SK-N-SH (cell line): ENCODE measurements at regions not wholly inside any gene's neighbourhood (a gene's known extent, or its start where the extent isn't known, plus 50 kb on each side); places are given as distances from the start of the nearest gene placed in this dataset.

Experiments used
- CTCF ChIA-PET: fragments of 300-600, 350-600 bp; formaldehyde crosslinking; extraction: SDS; loops from one replicate; lab custom pipeline; 2021; lab: Yijun Ruan, JAX
- POLR2A ChIA-PET: fragments of 350-600 bp; sonication (Branson Sonifier 250); formaldehyde crosslinking; extraction: SDS; loops from one replicate; lab custom pipeline; 2020; ENCODE audit warnings: antibody characterized with exemption, inconsistent platforms; lab: Yijun Ruan, JAX
- DNase-seq: peaks from one replicate; pipeline ENCODE4 v3.0.0; 2012
- H2AFZ ChIP-seq: fragments of 200-600 bp; sonication (generic); 2 replicates; pipeline ENCODE4 v1.8.1; 2016; ENCODE audit warnings: antibody characterized with exemption, mild to moderate bottlenecking, low read depth
- H3F3A ChIP-seq: fragments of 200-600 bp; sonication (generic); replicated peaks from 2 replicates; pipeline ENCODE3; 2016; ENCODE audit warnings: antibody characterized with exemption, mild to moderate bottlenecking; ENCODE audit not compliant: insufficient read depth
- H3K27ac ChIP-seq, 2 experiments: fragments of 200-500 bp in 1 of 2; fragments of 200-600 bp in 1 of 2; sonication (Bioruptor generic) in 1 of 2; sonication (generic), shearing (Covaris generic) in 1 of 2; 2 replicates each; pipeline versions ENCODE4 v1.5.1 to v1.6.1; 2014 to 2016; ENCODE audit warnings: low read depth in 2 of 2, inconsistent platforms in 1 of 2, low read length in 1 of 2, mild to moderate bottlenecking in 1 of 2, mixed read lengths in 1 of 2
- H3K27me3 ChIP-seq: fragments of 200-600 bp; sonication (generic), shearing (Covaris generic); 2 replicates; pipeline ENCODE4 v1.6.1; 2016; ENCODE audit warnings: mixed run types; ENCODE audit not compliant: insufficient read depth
- H3K36me3 ChIP-seq, 2 experiments: fragments of 200-500 bp in 1 of 2; fragments of 200-600 bp in 1 of 2; sonication (Bioruptor generic) in 1 of 2; sonication (generic) in 1 of 2; replicated peaks in 1 of 2; 2 replicates each; pipeline versions ENCODE3 to v1.5.1; 2014 to 2016; ENCODE audit warnings: low read length in 1 of 2, mild to moderate bottlenecking in 1 of 2; ENCODE audit not compliant: insufficient read depth in 2 of 2, control insufficient read depth in 1 of 2
- H3K4me1 ChIP-seq, 2 experiments: fragments of 200-500 bp in 1 of 2; fragments of 200-600 bp in 1 of 2; sonication (Bioruptor generic) in 1 of 2; sonication (generic), shearing (Covaris generic) in 1 of 2; 2 replicates each; pipeline versions ENCODE4 v1.5.1 to v1.6.1; 2014 to 2016; ENCODE audit warnings: low read depth in 1 of 2, low read length in 1 of 2, mixed run types in 1 of 2; ENCODE audit not compliant: insufficient read depth in 2 of 2, control insufficient read depth in 1 of 2
- H3K4me2 ChIP-seq: fragments of 200-600 bp; sonication (generic), shearing (Covaris generic); 2 replicates; pipeline ENCODE4 v1.6.1; 2017; ENCODE audit warnings: mixed run types
- H3K4me3 ChIP-seq, 2 experiments: fragments of 200-500 bp in 1 of 2; fragments of 200-600 bp in 1 of 2; sonication (Bioruptor generic) in 1 of 2; sonication (generic), shearing (Covaris generic) in 1 of 2; 2 replicates each; pipeline versions ENCODE4 v1.5.1 to v1.8.1; 2014 to 2016; ENCODE audit warnings: low read depth in 2 of 2, inconsistent platforms in 1 of 2, low read length in 1 of 2, mild to moderate bottlenecking in 1 of 2, mixed read lengths in 1 of 2, moderate library complexity in 1 of 2
- H3K79me2 ChIP-seq: fragments of 200-600 bp; sonication (generic); 2 replicates; pipeline ENCODE4 v1.8.1; 2017; ENCODE audit warnings: mild to moderate bottlenecking; ENCODE audit not compliant: insufficient read depth
- H3K9ac ChIP-seq: fragments of 200-600 bp; sonication (generic); 2 replicates; pipeline ENCODE4 v1.6.1; 2017; ENCODE audit warnings: mixed run types
- H3K9me2 ChIP-seq: fragments of 200-600 bp; sonication (generic); 2 replicates; pipeline ENCODE4 v1.6.1; 2017; ENCODE audit warnings: mixed run types
- H3K9me3 ChIP-seq: fragments of 200-600 bp; sonication (generic); 2 replicates; pipeline ENCODE4 v1.6.1; 2017; ENCODE audit warnings: mixed run types, mild to moderate bottlenecking, moderate library complexity
- H4K20me1 ChIP-seq: fragments of 200-600 bp; sonication (generic); 2 replicates; pipeline ENCODE4 v1.6.1; 2017; ENCODE audit warnings: mild to moderate bottlenecking, mixed run types; ENCODE audit not compliant: insufficient read depth
- ELF1 ChIP-seq: IDR thresholded peaks from 2 replicates; pipeline ENCODE4 v1.4.0; 2012
- FOSL2 ChIP-seq: IDR thresholded peaks from 2 replicates; pipeline ENCODE4 v1.4.0; 2012; ENCODE audit warnings: low read depth, mild to moderate bottlenecking, moderate library complexity, borderline replicate concordance
- FOXJ3 ChIP-seq: sonication (generic); formaldehyde crosslinking; IDR thresholded peaks from 2 replicates; pipeline ENCODE4 v1.5.1; 2020; ENCODE audit warnings: mild to moderate bottlenecking, missing genetic modification reagents
- FOXM1 ChIP-seq: IDR thresholded peaks from 2 replicates; pipeline ENCODE4 v1.4.0; 2012; ENCODE audit warnings: low read depth, mild to moderate bottlenecking
- GATA2 ChIP-seq: sonication (generic); formaldehyde crosslinking; IDR thresholded peaks from 2 replicates; pipeline ENCODE4 v1.5.0; 2020; ENCODE audit warnings: mild to moderate bottlenecking, missing genetic modification reagents
- JUND ChIP-seq: IDR thresholded peaks from 2 replicates; pipeline ENCODE4 v1.4.0; 2012
- MEF2A ChIP-seq: IDR thresholded peaks from 2 replicates; pipeline ENCODE4 v1.4.0; 2012; ENCODE audit warnings: low read depth, borderline replicate concordance
- NRF1 ChIP-seq: IDR thresholded peaks from 2 replicates; pipeline ENCODE4 v1.6.1; 2012; ENCODE audit warnings: low read depth, mild to moderate bottlenecking, low read length
- RAD21 ChIP-seq: IDR thresholded peaks from 2 replicates; pipeline ENCODE4 v1.6.1; 2012; ENCODE audit warnings: mild to moderate bottlenecking, low read length
- SMC3 ChIP-seq: IDR thresholded peaks from 2 replicates; pipeline ENCODE4 v1.6.1; 2012; ENCODE audit warnings: low read depth, low read length, improper control_type of control experiment
- TAF1 ChIP-seq: IDR thresholded peaks from 2 replicates; pipeline ENCODE4 v1.6.1; 2012; ENCODE audit warnings: low read depth, mild to moderate bottlenecking, low read length, moderate library complexity, borderline replicate concordance
- whole genome bisulfite sequencing: methylation state at CpG from one replicate; pipeline ENCODE4 v1.1.6; 2017; ENCODE audit warnings: low lambda C conversion rate; 5-methylcytosine and 5-hydroxymethylcytosine counted together
- TF ChIP-seq, protein P1 (sequence below): fragments of 150-350 bp; IDR thresholded peaks from 2 replicates; pipeline ENCODE4 v1.6.1; 2016; ENCODE audit warnings: mild to moderate bottlenecking, low read depth, low read length
- TF ChIP-seq, protein P2 (sequence below): fragments of 200-600 bp; sonication (generic); IDR thresholded peaks from 2 replicates; pipeline ENCODE4 v1.6.1; 2017; ENCODE audit warnings: antibody characterized with exemption, mild to moderate bottlenecking, moderate library complexity
- TF ChIP-seq, protein P3 (sequence below): IDR thresholded peaks from 2 replicates; pipeline ENCODE4 v1.4.0; 2012; ENCODE audit warnings: low read depth, borderline replicate concordance
- TF ChIP-seq, protein P4 (sequence below): IDR thresholded peaks from 2 replicates; pipeline ENCODE4 v1.4.0; 2012; ENCODE audit warnings: low read depth

DNA sequence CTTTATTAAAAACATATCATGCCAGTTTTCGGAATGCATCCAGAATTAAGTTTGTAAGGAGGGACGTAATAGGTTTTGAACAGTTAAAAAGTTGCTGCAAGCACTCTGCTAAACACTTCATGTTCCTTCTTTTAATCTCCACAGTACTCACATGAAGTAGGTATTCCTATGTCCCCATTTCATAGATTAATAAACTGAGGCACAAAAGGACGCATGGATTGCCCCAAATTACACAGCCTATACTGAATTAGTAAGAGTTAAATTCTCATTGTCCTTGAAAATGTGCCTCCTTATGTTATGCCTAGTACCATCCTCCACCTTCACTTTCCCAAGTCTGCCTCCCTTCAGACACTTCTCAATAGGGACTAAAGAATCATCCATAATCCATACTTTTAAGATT, 358.9 kb upstream of the ATP5MC3 start:
- TF ChIP-seq FOXJ3 (CRISPR knock-in tag) (no peak), TAF1 (no peak), NRF1 (no peak), FOXM1 (no peak), MEF2A (no peak), ELF1 (no peak), RAD21 (no peak), GATA2 (no peak)
- TF ChIP-seq, protein P1, sequence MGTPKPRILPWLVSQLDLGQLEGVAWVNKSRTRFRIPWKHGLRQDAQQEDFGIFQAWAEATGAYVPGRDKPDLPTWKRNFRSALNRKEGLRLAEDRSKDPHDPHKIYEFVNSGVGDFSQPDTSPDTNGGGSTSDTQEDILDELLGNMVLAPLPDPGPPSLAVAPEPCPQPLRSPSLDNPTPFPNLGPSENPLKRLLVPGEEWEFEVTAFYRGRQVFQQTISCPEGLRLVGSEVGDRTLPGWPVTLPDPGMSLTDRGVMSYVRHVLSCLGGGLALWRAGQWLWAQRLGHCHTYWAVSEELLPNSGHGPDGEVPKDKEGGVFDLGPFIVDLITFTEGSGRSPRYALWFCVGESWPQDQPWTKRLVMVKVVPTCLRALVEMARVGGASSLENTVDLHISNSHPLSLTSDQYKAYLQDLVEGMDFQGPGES = no peak
- TF ChIP-seq, protein P2, sequence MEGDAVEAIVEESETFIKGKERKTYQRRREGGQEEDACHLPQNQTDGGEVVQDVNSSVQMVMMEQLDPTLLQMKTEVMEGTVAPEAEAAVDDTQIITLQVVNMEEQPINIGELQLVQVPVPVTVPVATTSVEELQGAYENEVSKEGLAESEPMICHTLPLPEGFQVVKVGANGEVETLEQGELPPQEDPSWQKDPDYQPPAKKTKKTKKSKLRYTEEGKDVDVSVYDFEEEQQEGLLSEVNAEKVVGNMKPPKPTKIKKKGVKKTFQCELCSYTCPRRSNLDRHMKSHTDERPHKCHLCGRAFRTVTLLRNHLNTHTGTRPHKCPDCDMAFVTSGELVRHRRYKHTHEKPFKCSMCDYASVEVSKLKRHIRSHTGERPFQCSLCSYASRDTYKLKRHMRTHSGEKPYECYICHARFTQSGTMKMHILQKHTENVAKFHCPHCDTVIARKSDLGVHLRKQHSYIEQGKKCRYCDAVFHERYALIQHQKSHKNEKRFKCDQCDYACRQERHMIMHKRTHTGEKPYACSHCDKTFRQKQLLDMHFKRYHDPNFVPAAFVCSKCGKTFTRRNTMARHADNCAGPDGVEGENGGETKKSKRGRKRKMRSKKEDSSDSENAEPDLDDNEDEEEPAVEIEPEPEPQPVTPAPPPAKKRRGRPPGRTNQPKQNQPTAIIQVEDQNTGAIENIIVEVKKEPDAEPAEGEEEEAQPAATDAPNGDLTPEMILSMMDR = no peak
- Histone ChIP-seq H3K4me2 (no peak overlapping the region), H3K27ac (no peak overlapping the region), H4K20me1 (no peaks in the 10 kb centered on the region), H3K9ac (no peak overlapping the region), H3K4me1 (no peaks in the 10 kb centered on the region), H2AFZ (no peak overlapping the region), H3K36me3 (no peaks in the 10 kb centered on the region), H3K79me2 (no peaks in the 10 kb centered on the region), H3K9me3 (no peaks in the 10 kb centered on the region), H3K4me3 (no peak overlapping the region), H3K9me2 (no peaks in the 10 kb centered on the region), H3F3A (no peaks in the 10 kb centered on the region), H3K27me3 (no peaks in the 10 kb centered on the region)
- CTCF ChIA-PET = no interaction called here
- DNase-seq = no peak
- POLR2A ChIA-PET = no interaction called here
- 38% methylated on average over 3 of the region's 3 CpGs for WGBS

DNA sequence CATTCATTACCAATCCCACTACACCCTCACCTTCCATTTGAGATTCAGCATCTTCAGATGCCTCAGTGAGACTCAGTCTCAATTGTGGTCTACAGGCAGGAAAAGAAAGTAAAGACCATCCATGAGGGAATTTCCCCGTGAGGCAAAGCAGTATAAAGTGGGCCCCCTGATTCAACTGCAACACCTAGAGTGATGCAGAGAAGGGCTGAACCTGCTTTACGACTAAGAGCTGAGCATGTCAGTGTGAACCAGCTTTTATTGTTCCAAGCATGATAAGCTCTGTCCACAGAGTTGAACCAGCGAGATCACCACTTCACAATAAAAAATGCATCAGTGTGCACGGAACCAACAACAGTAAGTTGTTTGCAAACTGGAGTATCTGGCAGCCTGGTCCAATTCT, 357.6 kb upstream of the ATP5MC3 start:
- no peak for DNase-seq
- no peaks in the 10 kb centered on the region for H3K36me3 ChIP-seq
- H3K9me2 ChIP-seq = no peaks in the 10 kb centered on the region
- no peaks in the 10 kb centered on the region for H3F3A ChIP-seq
- no peak overlapping the region for H3K9ac ChIP-seq
- no peaks in the 10 kb centered on the region for H3K27me3 ChIP-seq
- no peaks in the 10 kb centered on the region for H4K20me1 ChIP-seq
- no peak overlapping the region for H2AFZ ChIP-seq
- 17% methylated on average over 4 of the region's 4 CpGs for WGBS
- ChIA-PET CTCF (no interaction called here), POLR2A (no interaction called here)
- H3K4me3 ChIP-seq = no peak overlapping the region
- H3K4me2 ChIP-seq = no peak overlapping the region
- no peak overlapping the region for H3K27ac ChIP-seq
- no peaks in the 10 kb centered on the region for H3K9me3 ChIP-seq
- H3K4me1 ChIP-seq = no peaks in the 10 kb centered on the region
- TF ChIP-seq NRF1 (no peak), SMC3 (no peak), FOSL2 (no peak), JUND (no peak), MEF2A (no peak)
- TF ChIP-seq, protein P3, sequence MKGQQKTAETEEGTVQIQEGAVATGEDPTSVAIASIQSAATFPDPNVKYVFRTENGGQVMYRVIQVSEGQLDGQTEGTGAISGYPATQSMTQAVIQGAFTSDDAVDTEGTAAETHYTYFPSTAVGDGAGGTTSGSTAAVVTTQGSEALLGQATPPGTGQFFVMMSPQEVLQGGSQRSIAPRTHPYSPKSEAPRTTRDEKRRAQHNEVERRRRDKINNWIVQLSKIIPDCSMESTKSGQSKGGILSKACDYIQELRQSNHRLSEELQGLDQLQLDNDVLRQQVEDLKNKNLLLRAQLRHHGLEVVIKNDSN = no peak
- TF ChIP-seq, protein P4, sequence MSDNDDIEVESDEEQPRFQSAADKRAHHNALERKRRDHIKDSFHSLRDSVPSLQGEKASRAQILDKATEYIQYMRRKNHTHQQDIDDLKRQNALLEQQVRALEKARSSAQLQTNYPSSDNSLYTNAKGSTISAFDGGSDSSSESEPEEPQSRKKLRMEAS = no peak
- TF ChIP-seq, all 33 proteins: peak for 0
- H3K79me2 ChIP-seq = no peaks in the 10 kb centered on the region
